Breast epithelium (tissue), 3 donors: ENCODE measurements at regions not wholly inside any gene's neighbourhood (a gene's known extent, or its start where the extent isn't known, plus 50 kb on each side); places are given as distances from the start of the nearest gene placed in this dataset.

ENCODE experiments used
- POLR2A ChIP-seq: fragments of 450-650 bp; IDR thresholded peaks from one replicate; pipeline ENCODE4 v1.6.1; 2016; ENCODE audit warnings: antibody characterized with exemption, mild to moderate bottlenecking, moderate library complexity
- TF ChIP-seq, protein P1 (sequence below), 3 donors: fragments of 450-650 bp; IDR thresholded peaks; one replicate each; pipeline ENCODE4 v1.5.1; 2016 to 2017; ENCODE audit warnings: antibody characterized with exemption in 3 of 3, mild to moderate bottlenecking in 3 of 3, moderate library complexity in 3 of 3

DNA sequence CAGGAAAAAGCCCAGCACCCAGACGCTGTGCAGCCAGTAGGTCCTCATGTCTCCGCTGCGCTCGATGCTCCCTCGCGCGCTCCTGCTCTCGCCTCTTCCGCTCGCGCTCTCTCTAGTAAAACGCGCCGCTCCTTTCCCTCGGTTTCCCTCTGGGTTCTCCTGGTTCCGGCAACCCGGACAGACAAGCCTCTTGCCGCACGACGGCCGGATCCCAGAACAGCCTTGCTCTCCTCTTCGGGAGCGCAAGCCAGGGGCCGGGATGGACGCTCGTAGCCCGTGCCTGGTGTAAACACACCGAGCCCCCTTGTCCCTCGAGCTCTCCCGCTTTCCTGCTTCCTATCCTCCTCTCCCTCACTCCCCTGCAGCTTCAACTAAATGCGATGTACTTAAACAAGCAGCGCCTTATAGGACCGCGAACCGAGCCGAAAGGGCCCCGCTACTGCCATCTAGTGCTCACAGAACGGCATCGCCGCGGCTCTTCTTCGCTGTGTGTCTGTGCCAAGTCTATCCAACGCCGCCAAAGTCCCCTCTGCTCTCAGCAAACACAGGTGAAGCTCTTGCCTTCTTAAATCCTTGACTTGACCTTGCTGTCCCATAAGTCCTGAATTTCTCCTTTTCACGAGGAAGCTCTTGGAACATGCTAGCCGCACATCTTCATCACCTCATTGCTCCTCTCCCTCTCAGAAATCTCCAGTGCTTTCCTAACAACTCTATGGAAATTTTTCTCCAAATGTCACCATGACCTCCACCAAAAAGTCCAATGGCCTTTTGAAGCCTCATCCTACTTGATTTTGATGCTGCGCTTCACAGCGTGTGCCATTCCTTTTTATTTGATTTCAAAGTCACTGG is 1037.2 kb downstream of the IGSF11 start:
- TF ChIP-seq, protein P1, sequence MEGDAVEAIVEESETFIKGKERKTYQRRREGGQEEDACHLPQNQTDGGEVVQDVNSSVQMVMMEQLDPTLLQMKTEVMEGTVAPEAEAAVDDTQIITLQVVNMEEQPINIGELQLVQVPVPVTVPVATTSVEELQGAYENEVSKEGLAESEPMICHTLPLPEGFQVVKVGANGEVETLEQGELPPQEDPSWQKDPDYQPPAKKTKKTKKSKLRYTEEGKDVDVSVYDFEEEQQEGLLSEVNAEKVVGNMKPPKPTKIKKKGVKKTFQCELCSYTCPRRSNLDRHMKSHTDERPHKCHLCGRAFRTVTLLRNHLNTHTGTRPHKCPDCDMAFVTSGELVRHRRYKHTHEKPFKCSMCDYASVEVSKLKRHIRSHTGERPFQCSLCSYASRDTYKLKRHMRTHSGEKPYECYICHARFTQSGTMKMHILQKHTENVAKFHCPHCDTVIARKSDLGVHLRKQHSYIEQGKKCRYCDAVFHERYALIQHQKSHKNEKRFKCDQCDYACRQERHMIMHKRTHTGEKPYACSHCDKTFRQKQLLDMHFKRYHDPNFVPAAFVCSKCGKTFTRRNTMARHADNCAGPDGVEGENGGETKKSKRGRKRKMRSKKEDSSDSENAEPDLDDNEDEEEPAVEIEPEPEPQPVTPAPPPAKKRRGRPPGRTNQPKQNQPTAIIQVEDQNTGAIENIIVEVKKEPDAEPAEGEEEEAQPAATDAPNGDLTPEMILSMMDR (IDR thresholded peaks at IDR 0.05): peak; percentile 23 to 61 (median 47)
- TF ChIP-seq POLR2A: no peak
